ENCODE measurements at regions not wholly inside any gene's neighbourhood (a gene's known extent, or its start where the extent isn't known, plus 50 kb on each side); places are given as distances from the start of the nearest gene placed in this dataset.

DNA sequence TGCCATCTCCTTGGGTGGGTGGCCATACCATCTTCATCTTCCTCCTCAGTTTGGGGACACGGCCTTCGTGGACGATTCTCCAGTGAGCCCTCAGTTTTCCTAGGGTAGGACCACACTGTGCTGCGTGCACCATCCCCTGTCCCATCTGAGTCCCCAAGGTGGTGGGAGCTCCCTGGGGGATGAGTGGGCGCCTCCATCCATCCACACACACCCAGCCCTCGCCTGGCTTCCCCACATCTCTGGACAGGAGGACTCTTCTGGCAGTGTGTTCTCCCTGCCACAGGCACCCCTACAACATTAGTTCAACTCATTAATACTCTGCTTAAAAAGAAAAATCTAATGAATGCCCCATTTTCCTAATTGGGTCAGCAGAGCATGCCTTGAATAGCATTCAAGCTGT, 408.5 kb downstream of the SHANK2 start:
- Histone ChIP-seq H3K9me3 (ENCODE audit: low read length) (no peaks in the 10 kb centered on the region), H2AFZ (ENCODE audit: low read length) (no peak overlapping the region), H3K27ac (ENCODE audit: extremely low read length, insufficient read depth, low read length) (no peak overlapping the region), H3K79me2 (ENCODE audit: insufficient read depth, low read length) (no peaks in the 10 kb centered on the region), H3K36me3 (replicated peaks in 1 of 2; ENCODE audit: control insufficient read depth in 1 of 2, insufficient read depth in 2 of 2, low read length in 2 of 2) (peaks cover 18 to 22% of the 10 kb centered on the region in 2 experiments; a peak in 3 of 5 replicates), H3K27me3 (ENCODE audit: control insufficient read depth in 1 of 2, insufficient read depth in 2 of 2, low read length in 2 of 2) (no peaks in the 10 kb centered on the region), H3K9ac (ENCODE audit: insufficient read depth, low read depth, low read length) (no peak overlapping the region), H3K4me2 (ENCODE audit: low read depth, low read length) (no peak overlapping the region), H3K4me3 (replicated peaks in 1 of 3; ENCODE audit: insufficient read depth in 1 of 3, low read depth in 2 of 3, low read length in 3 of 3) (no peak overlapping the region), H3K4me1 (ENCODE audit: insufficient read depth, low read length) (no peaks in the 10 kb centered on the region), H4K20me1 (ENCODE audit: insufficient read depth, low read length) (peaks cover 6% of the 10 kb centered on the region)
- WGBS (ENCODE audit: low lambda C conversion rate), result 98% methylated on average over 5 of the region's 6 CpGs
- TF ChIP-seq ZNF878 (CRISPR knock-in tag; IDR thresholded peaks at IDR 0.05) (no peak), CBFB (CRISPR knock-in tag; IDR thresholded peaks at IDR 0.05) (no peak), ATF1 (CRISPR knock-in tag; IDR thresholded peaks at IDR 0.05) (no peak), SYNCRIP (IDR thresholded peaks at IDR 0.05; ENCODE audit: insufficient read depth, low read depth, low read length) (no peak), MTA3 (CRISPR knock-in tag; IDR thresholded peaks at IDR 0.05) (no peak), KLF11 (CRISPR knock-in tag; IDR thresholded peaks at IDR 0.05) (no peak)
- TF ChIP-seq, protein P1, sequence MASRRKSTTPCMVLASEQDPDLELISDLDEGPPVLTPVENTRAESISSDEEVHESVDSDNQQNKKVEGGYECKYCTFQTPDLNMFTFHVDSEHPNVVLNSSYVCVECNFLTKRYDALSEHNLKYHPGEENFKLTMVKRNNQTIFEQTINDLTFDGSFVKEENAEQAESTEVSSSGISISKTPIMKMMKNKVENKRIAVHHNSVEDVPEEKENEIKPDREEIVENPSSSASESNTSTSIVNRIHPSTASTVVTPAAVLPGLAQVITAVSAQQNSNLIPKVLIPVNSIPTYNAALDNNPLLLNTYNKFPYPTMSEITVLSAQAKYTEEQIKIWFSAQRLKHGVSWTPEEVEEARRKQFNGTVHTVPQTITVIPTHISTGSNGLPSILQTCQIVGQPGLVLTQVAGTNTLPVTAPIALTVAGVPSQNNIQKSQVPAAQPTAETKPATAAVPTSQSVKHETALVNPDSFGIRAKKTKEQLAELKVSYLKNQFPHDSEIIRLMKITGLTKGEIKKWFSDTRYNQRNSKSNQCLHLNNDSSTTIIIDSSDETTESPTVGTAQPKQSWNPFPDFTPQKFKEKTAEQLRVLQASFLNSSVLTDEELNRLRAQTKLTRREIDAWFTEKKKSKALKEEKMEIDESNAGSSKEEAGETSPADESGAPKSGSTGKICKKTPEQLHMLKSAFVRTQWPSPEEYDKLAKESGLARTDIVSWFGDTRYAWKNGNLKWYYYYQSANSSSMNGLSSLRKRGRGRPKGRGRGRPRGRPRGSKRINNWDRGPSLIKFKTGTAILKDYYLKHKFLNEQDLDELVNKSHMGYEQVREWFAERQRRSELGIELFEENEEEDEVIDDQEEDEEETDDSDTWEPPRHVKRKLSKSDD (CRISPR knock-in tag; IDR thresholded peaks at IDR 0.05; ENCODE audit: low read depth), result no peak
- in situ Hi-C loops (cut with HindIII; ENCODE audit: extremely low pct_ligation_motif_present, low pct_unique_long_range_greater_than_20kb), result no loop called here
- no peak for FAIRE-seq
- ChIA-PET POLR2A (no interaction called here), CTCF (ENCODE audit: low intra/inter-chr PET ratio, low total read pairs) (no interaction called here)
- BruUV-seq (replicated peaks), result no TSS peak
- ATAC-seq, result no peak
- no peak for DNase-seq (ENCODE audit: low spot score)
- intact Hi-C loops (cut with micrococcal nuclease; ENCODE audit: unreplicated experiment), result no loop called here

GRCh38 chr11:70844387-70844786, 408.0 kb downstream of the SHANK2 start:
- in situ Hi-C loops (cut with HindIII; ENCODE audit: extremely low pct_ligation_motif_present, low pct_unique_long_range_greater_than_20kb), result no loop called here
- 93% methylated on average over 12 of the region's 14 CpGs for WGBS (ENCODE audit: low lambda C conversion rate)
- CTCF ChIA-PET (ENCODE audit: low intra/inter-chr PET ratio, low total read pairs), result no interaction called here
- intact Hi-C loops (cut with micrococcal nuclease; ENCODE audit: unreplicated experiment), result no loop called here
- H3K27me3 ChIP-seq (ENCODE audit: control insufficient read depth in 1 of 2, insufficient read depth in 2 of 2, low read length in 2 of 2), result no peaks in the 10 kb centered on the region
- POLR2A ChIA-PET, result no interaction called here
- BruUV-seq (replicated peaks), result no TSS peak
- no peaks in the 10 kb centered on the region for H3K9me3 ChIP-seq (ENCODE audit: low read length)
- H3K9ac ChIP-seq (ENCODE audit: insufficient read depth, low read depth, low read length), result no peak overlapping the region
- no peak for DNase-seq (ENCODE audit: low spot score)
- TF ChIP-seq FOXP4 (CRISPR knock-in tag; IDR thresholded peaks at IDR 0.05) (no peak), MTA1 (CRISPR knock-in tag; IDR thresholded peaks at IDR 0.05; ENCODE audit: borderline replicate concordance) (no peak), ZNF17 (CRISPR knock-in tag; IDR thresholded peaks at IDR 0.05) (no peak), STAT5B (CRISPR knock-in tag; IDR thresholded peaks at IDR 0.05) (no peak), CEBPB (IDR thresholded peaks at IDR 0.05; ENCODE audit: borderline replicate concordance, low read depth, low read length) (peak; percentile 79)
- TF ChIP-seq, protein P2, sequence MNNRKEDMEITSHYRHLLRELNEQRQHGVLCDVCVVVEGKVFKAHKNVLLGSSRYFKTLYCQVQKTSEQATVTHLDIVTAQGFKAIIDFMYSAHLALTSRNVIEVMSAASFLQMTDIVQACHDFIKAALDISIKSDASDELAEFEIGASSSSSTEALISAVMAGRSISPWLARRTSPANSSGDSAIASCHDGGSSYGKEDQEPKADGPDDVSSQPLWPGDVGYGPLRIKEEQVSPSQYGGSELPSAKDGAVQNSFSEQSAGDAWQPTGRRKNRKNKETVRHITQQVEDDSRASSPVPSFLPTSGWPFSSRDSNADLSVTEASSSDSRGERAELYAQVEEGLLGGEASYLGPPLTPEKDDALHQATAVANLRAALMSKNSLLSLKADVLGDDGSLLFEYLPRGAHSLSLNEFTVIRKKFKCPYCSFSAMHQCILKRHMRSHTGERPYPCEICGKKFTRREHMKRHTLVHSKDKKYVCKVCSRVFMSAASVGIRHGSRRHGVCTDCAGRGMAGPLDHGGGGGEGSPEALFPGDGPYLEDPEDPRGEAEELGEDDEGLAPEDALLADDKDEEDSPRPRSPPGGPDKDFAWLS (CRISPR knock-in tag; IDR thresholded peaks at IDR 0.05; ENCODE audit: borderline replicate concordance), result no peak
- no peaks in the 10 kb centered on the region for H3K79me2 ChIP-seq (ENCODE audit: insufficient read depth, low read length)
- ATAC-seq, result no peak
- no peak for FAIRE-seq
- H2AFZ ChIP-seq (ENCODE audit: low read length), result no peak overlapping the region
- H3K4me3 ChIP-seq (replicated peaks in 1 of 3; ENCODE audit: insufficient read depth in 1 of 3, low read depth in 2 of 3, low read length in 3 of 3), result no peak overlapping the region
- no peaks in the 10 kb centered on the region for H3K4me1 ChIP-seq (ENCODE audit: insufficient read depth, low read length)
- H3K4me2 ChIP-seq (ENCODE audit: low read depth, low read length), result no peak overlapping the region
- H3K27ac ChIP-seq (ENCODE audit: extremely low read length, insufficient read depth, low read length), result no peak overlapping the region
- H3K36me3 ChIP-seq (replicated peaks in 1 of 2; ENCODE audit: control insufficient read depth in 1 of 2, insufficient read depth in 2 of 2, low read length in 2 of 2), result peaks cover 21 to 22% of the 10 kb centered on the region in 2 experiments; a peak in 3 of 5 replicates
- peaks cover 6% of the 10 kb centered on the region for H4K20me1 ChIP-seq (ENCODE audit: insufficient read depth, low read length)
